NCI-H345 treated with DMSO at 0.1 percent for 48 hours (cell line): ENCODE measurements at regions not wholly inside any gene's neighbourhood (a gene's known extent, or its start where the extent isn't known, plus 50 kb on each side); places are given as distances from the start of the nearest gene placed in this dataset.
"Not testable (repeated sequence)": the region's sequence is repeated elsewhere in the genome, so short reads cannot be mapped to it uniquely, and the experiment has no call there.

Experiments
- DNase-seq: peaks from one replicate; lab custom pipeline; 2025; ENCODE audit not compliant: unreplicated experiment; lab: John Stamatoyannopoulos, UW

- DNase-seq, result no peak
These were observed 50.8 kb upstream of the MBOAT1 start for GRCh38 chr6:20263059-20263458.

GRCh38 chr6:20265842-20266241 lies 53.6 kb upstream of the MBOAT1 start:
- no peak for DNase-seq

GRCh38 chr6:20266851-20267608 lies 54.8 kb upstream of the MBOAT1 start:
- no peak for DNase-seq

- DNase-seq, result no peak
These were observed 56.9 kb upstream of the MBOAT1 start for GRCh38 chr6:20269181-20269580.

GRCh38 chr6:20271818-20272217 lies 59.5 kb upstream of the MBOAT1 start:
- no peak for DNase-seq

GRCh38 chr6:20274137-20274536 lies 61.9 kb upstream of the MBOAT1 start:
- no peak for DNase-seq

- DNase-seq, result not testable (repeated sequence)
These were observed 63.6 kb upstream of the MBOAT1 start for GRCh38 chr6:20275837-20276236.

GRCh38 chr6:20277724-20278123 lies 65.5 kb upstream of the MBOAT1 start:
- DNase-seq, result not testable (repeated sequence)

GRCh38 chr6:20279051-20279450 lies 66.8 kb upstream of the MBOAT1 start:
- no peak for DNase-seq

GRCh38 chr6:20279608-20280287 lies 67.5 kb upstream of the MBOAT1 start:
- DNase-seq, result no peak

- DNase-seq, result no peak
These were observed 68.0 kb upstream of the MBOAT1 start for GRCh38 chr6:20280288-20280621.

- DNase-seq, result no peak
These were observed 72.4 kb upstream of the MBOAT1 start for GRCh38 chr6:20284672-20285071.

GRCh38 chr6:20286968-20287565 lies 74.8 kb upstream of the MBOAT1 start:
- DNase-seq, result no peak

- peak; percentile 58 for DNase-seq
These were observed 79.7 kb upstream of the MBOAT1 start for GRCh38 chr6:20291764-20292580.

- no peak for DNase-seq
These were observed 80.6 kb upstream of the MBOAT1 start for GRCh38 chr6:20292905-20293304.

- no peak for DNase-seq
These were observed 89.0 kb upstream of the MBOAT1 start for GRCh38 chr6:20301256-20301655.

GRCh38 chr6:20302168-20302567 lies 89.9 kb upstream of the MBOAT1 start:
- DNase-seq, result no peak

- DNase-seq, result no peak
These were observed 90.5 kb upstream of the MBOAT1 start for GRCh38 chr6:20302702-20303251.

- DNase-seq, result no peak
These were observed 94.2 kb upstream of the MBOAT1 start for GRCh38 chr6:20306491-20306890.

GRCh38 chr6:20309186-20309585 lies 92.5 kb upstream of the E2F3 start:
- DNase-seq, result no peak

GRCh38 chr6:20310185-20310584 lies 91.5 kb upstream of the E2F3 start:
- no peak for DNase-seq
